ENCODE measurements at regions not wholly inside any gene's neighbourhood (a gene's known extent, or its start where the extent isn't known, plus 50 kb on each side); places are given as distances from the start of the nearest gene placed in this dataset.
A peak's percentile ranks its signal among the peaks of the same experiment; 100 is the strongest.

- DNase-seq (ENCODE audit: low spot score), result no peak
Observed at GRCh38 chr1:39107341-39108290, 81.5 kb downstream of the NDUFS5 start.

GRCh38 chr1:39109644-39110043, 83.5 kb downstream of the NDUFS5 start:
- no peak for DNase-seq (ENCODE audit: low spot score)

- no peak for DNase-seq (ENCODE audit: low spot score)
Observed at GRCh38 chr1:39110325-39110851, 84.2 kb downstream of the NDUFS5 start.

GRCh38 chr1:39110882-39111281, 84.7 kb downstream of the NDUFS5 start:
- no peak for DNase-seq (ENCODE audit: low spot score)

DNA sequence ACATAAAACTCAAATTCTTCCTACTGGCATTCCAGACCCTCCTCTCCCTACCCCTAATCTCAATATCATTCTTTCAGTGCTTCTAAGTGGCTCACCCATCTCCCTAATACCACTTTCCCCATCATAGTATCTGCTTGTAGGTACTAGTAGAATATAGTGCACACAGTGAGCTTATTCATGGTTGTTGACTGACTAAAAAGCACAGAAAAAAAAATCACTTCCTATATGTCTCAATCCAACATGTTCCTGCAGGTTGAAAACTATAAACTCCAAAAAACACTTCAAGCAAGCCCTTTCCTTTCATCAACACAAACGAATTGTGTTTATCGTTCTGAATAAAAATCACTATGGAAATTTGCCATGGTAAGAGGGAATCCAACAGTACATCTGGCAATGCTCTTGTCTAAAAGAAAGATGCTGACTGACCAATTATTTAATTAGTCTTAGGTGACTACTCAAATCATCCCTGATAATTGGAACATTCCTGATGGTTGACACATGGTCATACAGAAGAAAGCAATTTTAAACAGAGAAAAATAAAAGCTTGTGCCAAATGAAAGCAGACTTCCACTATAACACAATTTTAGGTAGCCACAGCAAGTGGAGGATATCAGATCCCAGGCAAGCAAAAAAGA, 87.1 kb downstream of the NDUFS5 start:
- no peak for DNase-seq (ENCODE audit: low spot score)

DNA sequence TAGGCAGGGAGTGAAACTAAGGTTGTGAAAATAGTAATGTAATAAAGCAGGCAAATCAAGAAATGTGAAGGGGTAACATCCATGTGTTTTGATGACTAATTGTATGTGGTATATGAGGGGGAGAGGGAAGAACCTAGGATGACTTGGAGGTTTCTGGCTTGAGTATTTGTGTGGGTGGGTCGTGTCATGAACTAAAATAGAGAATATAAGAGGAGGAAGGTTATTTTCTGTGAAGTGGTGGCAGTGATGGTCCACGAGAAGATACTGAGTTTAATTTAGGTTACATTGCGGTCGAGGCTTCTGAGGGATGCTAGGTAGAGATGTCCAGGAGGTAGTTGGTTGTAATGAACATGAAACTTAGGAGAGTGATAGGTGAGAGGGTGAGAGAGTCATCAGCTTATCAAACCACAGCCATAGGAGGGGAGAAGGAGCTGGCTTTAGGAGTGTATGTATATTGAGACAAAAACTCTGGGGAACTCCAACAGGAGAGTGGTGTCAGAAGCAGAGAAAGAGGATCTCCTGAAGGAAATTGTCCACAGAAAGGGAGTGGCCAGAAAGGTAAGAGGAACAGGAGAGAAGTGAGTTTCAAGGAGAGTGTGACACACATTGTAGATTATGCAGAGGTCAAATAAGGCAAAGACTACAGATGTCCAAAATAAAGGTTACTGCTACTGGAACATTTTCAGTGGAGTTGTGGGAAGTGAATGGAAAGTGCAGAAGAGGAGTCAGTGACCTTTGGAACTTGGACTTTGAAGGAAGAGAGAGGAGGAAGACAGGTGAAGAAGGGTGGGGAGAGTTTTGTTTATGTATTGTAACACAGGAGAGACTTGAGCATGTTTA, 89.0 kb upstream of the MACF1 start:
- no peak for DNase-seq (ENCODE audit: low spot score)

- no peak for DNase-seq (ENCODE audit: low spot score)
Observed at GRCh38 chr1:39116116-39116607, 88.3 kb upstream of the MACF1 start.

DNA sequence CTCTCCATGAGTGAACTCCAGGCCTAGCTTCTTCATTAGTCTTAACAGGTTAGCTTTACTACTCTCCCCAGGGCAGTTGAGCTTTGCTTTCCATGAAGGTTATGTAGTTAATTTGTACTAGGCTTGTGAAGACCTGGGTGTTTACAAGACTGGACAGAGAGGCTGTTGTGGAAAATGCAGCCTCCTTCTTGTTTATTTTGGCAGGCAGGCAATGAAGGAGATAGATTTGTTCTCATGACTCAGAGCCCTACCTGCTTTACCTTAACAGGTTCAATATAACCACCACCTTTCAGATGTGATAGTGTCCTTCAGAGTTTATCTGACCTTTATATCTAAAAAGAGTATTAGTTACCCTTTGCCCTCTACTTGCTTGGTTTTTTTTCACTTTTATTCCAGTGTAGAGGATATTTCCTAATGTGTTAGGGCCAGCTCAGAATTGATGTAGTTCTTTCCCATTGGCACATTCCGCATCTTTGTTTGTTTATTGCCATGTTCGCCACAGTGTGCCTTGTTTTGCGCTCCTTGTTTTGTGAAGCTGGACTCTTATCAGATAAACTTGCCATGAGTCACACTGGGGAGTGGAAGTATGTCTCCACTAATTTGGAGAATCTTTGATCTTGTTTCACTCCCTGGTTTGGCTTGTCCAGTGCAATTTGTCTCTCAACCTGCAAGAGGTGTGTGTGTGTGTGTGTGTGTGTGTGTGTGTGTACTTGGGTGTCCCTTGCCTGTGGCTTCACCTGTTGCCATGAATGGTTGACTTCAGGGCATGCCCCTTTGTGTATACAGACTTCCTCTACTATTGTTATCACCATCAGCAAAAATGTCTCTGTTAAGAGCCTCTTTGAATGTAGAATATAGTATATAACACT, 87.4 kb upstream of the MACF1 start:
- no peak for DNase-seq (ENCODE audit: low spot score)

DNA sequence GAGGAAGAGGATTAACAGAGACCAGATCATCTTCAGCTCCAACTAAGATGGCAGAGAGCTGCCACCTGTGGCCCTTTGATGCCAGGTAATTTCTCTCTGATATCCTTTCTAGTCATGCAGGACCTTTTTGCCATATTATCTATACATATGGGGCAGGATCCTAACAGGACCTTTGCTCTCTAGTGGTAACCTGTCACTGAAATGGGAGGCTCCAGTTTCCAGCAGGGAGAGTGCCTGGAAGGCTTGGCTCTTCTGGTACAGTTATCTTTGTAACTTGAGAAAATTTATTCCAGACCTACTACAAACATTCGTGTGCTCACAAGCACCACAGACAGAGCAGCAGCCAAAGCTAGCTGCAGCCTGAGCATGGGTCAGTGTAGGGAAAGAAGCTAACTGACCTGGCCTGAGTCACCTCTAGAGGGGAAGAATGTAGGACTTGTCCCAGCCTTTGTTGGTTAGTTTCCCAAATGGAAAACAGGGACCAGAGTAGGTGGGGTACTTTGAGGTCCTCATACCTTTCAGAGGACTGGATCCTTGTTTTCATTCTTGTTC, 86.5 kb upstream of the MACF1 start:
- no peak for DNase-seq (ENCODE audit: low spot score)

DNA sequence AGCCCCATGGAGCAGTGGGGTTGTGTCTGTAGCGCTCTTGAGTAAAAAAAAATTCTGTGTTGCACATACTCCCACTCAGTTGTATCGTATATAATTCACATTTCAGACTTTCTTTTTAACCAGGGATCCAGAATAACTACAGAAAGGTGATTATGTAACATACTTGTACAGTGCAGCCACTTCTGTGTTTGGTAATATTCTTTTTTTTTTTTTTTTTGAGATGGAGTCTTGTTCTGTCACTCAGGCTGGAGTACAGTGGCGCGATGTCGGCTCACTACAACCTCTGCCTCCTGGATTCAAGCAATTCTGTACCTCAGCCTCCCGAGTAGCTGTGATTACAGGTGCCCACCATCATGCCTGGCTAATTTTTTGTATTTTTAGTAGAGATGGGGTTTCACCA, 82.4 kb upstream of the MACF1 start:
- DNase-seq (ENCODE audit: low spot score), result no peak

- DNase-seq (ENCODE audit: low spot score), result no peak
Observed at GRCh38 chr1:39124282-39124681, 80.2 kb upstream of the MACF1 start.

DNA sequence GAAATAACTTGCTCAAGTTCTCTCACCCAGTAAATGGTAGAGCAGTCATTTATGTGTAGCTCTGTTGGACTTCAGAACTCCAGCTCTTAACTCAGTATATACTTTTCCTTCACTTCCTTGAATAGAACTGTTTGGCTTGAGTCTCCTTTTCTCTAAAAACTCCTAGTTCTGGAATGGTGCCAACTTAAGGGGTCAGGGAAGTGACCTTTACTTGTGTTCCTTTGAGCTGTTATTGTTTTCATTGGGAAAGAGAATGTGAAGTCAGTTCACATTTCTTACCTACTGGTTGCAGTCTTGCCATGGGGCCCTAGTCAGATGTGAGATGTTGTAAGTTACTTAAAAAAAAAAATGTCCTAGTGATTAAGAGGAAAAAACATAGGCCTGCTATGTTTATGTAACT, 77.0 kb upstream of the MACF1 start:
- DNase-seq (ENCODE audit: low spot score), result no peak

DNA sequence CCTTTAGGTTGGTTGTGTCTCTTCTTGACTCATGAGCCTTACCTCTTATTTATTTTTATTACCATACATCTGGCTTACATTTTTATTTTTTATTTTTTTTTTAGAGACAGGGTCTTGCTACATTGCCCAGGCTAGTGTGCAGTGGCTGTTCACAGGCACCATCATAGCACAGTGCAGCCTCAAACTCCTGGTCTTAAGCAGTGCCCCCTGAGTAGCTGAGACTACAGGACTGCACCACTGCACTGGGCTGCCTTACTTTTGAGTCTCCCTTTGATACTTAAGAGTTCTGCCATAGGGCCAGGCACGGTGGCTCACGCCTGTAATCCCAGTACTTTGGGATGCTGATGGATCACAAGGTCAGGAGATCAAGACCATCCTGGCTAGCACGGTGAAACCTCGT, 76.4 kb upstream of the MACF1 start:
- DNase-seq (ENCODE audit: low spot score), result no peak

DNA sequence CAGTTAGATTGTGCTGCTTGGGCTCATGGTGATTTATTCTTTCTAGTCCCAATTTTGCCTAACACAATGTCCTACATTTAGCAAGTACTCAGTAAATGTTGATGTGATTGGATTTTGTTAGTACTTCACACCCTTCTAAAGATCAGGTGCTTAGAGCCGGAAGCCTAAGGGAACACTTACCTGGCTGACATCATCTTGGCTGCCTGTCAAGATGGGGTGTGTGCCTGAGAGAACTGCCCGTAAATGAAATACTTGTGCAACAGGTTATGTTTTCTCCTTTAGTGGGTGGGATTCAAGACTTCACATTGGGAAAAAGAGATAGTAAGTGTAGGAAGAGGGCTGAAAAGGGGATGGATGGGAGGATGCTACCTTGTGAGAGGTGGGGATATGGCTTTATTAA, 75.5 kb upstream of the MACF1 start:
- no peak for DNase-seq (ENCODE audit: low spot score)

DNA sequence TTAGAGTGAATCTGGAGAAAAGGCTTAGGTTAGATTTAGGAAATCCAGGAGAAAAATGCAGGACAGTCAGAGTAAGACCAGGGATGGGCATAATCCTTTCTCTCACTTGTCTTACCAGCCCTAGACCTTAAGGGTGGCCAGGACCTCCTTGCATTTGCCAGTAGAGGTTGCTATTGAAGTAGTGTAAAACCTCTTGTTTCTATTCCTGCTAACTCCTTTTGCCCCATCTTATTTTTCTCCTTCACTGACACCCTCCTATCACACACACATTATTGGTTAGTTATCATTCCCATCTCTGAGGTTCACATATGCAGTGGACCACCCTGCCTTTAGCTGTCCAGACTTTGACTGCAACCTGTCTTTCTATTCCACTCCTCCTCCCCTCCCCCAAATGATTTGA, 75.0 kb upstream of the MACF1 start:
- DNase-seq (ENCODE audit: low spot score), result no peak

DNA sequence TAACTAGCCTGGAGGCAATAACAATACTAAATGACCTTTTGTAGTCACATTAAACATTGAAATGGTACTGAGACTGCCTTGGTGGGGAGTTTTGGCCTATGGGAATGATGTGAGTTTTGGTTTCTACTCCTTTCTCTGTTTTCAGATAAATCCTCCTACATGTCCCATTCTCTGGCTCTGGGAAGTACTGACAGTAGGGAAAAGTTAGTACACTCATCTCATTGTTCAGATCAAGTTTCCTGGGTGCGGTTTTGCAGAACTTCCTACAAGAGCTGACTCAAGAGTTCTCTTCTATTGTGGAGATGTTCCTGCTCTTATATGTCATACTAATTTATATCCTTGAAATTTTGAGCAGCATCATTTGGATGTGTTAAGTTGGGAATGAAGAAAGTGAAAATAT, 74.2 kb upstream of the MACF1 start:
- no peak for DNase-seq (ENCODE audit: low spot score)

GRCh38 chr1:39131940-39132339, 72.6 kb upstream of the MACF1 start:
- DNase-seq (ENCODE audit: low spot score), result no peak

DNA sequence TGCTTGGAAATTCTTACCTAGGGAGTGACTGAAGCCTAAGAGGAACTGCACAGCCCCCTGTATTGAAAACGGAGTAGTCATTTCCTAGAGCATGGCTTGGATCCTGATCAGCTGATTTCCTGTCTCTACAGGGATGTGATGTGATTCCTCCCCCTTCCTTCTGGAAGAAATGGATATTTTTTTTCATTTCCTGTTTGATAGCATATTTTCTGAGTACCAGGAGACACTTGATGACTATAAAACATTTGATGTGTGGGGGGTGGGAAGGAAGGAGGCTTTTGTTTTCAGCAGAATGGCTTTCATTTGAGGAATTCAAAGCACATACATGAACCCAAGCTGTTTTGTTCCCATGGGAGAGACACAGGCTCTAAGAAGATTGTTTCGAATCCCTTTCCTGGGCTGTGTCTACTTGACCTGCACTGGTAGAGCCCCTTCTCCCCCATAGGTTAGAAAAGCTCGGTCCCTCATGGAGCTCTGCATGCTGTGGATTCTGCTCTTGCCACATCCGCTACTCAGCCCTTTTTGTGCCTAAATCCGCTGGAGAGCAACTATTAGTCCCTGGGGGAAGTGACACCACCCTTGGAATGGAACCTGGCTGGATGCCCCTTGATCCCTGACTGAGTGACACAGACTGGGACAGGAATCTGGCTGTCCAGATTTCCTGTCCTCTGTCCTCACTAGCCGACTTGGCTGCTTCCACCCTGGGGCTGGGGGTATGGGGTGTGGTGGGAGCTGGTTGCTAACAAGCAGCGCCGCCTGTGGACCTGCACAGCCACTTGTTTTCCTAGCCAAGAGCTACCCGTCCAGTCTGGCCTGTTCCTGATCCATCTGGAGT, 71.8 kb upstream of the MACF1 start:
- peak; percentile 50 for DNase-seq (ENCODE audit: low spot score)

DNA sequence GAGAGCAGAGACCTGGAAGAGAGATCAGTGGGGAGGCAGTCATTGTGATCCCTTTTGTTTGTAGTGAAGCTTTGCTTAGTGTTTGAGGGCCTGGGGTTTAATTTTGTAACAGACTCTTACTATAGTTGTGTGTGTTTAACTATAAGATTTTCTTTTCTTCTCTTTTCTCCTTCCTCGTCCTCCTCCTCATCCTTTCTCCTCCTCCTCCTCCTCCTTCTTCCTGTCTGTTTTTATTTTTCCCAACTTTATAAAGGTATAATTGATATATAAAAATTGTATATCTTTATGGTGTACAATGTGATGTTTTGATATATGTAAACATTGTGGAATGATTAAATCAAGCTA, 71.2 kb upstream of the MACF1 start:
- no peak for DNase-seq (ENCODE audit: low spot score)

GRCh38 chr1:39134768-39135333, 69.6 kb upstream of the MACF1 start:
- DNase-seq (ENCODE audit: low spot score), result no peak
